Thymus (tissue), 11 donors: ENCODE measurements at regions not wholly inside any gene's neighbourhood (a gene's known extent, or its start where the extent isn't known, plus 50 kb on each side); places are given as distances from the start of the nearest gene placed in this dataset.

Experiments used
- DNase-seq, 9 donors: peaks; one replicate each; pipeline ENCODE4 v3.0.0-alpha.2; 2013; ENCODE audit warnings: low spot score in 9 of 9, low read depth in 6 of 9, missing footprints in 1 of 9
- H3K27ac ChIP-seq, 2 donors: one replicate each; pipeline ENCODE4 v1.5.1; 2013; ENCODE audit warnings: control low read depth in 1 of 2, low read depth in 1 of 2, low read length in 1 of 2, mild to moderate bottlenecking in 1 of 2, moderate library complexity in 1 of 2
- H3K27me3 ChIP-seq, 2 donors: one replicate each; pipeline ENCODE4 v1.5.1; 2013; ENCODE audit warnings: low read length in 1 of 2; ENCODE audit not compliant: control insufficient read depth in 2 of 2, insufficient read depth in 1 of 2
- H3K36me3 ChIP-seq, 2 donors: one replicate each; pipeline ENCODE4 v1.5.1; 2013; ENCODE audit warnings: low read length in 1 of 2, mild to moderate bottlenecking in 1 of 2, moderate library complexity in 1 of 2; ENCODE audit not compliant: control insufficient read depth in 2 of 2, insufficient read depth in 2 of 2
- H3K4me1 ChIP-seq, 2 donors: one replicate each; pipeline ENCODE4 v1.5.1; 2013; ENCODE audit warnings: low read length in 2 of 2; ENCODE audit not compliant: control insufficient read depth in 2 of 2, insufficient read depth in 2 of 2
- H3K4me3 ChIP-seq, 2 donors: one replicate each; pipeline ENCODE4 v1.5.1; 2013; ENCODE audit warnings: low read length in 2 of 2, control low read depth in 1 of 2, mild to moderate bottlenecking in 1 of 2
- H3K9me3 ChIP-seq, 2 donors: one replicate each; pipeline ENCODE4 v1.5.1; 2013; ENCODE audit warnings: low read length in 1 of 2, mild to moderate bottlenecking in 1 of 2; ENCODE audit not compliant: control insufficient read depth in 2 of 2, insufficient read depth in 1 of 2
- WGBS: extraction: QIAGEN DNeasy Blood & Tissue Kit; methylation state at CpG from one replicate; pipeline ENCODE4 v1.1.7; 2013; 5-methylcytosine and 5-hydroxymethylcytosine counted together
- donor health status: healthy.

DNA sequence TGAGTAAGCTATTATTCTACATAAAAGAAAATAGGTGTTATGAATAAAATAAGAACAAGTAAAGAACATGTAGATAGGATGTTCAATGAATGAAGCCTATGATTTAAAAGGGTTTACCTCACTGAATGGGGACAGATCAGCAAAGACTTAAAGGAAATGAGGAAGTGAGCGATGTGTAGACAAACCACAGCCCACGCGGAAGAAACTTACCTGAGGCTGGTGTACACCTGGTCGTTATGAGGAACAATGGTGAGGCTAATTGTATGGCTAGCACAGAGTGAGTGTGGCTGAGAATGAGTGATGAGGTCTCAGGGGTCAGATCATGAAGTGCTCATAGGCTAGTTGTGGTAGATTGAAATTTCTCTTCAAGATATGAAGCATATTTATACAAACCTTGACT lies 221.7 kb downstream of the ALG10B start:
- Histone ChIP-seq H3K4me1 (no peaks in the 10 kb centered on the region), H3K27me3 (no peaks in the 10 kb centered on the region), H3K9me3 (no peaks in the 10 kb centered on the region), H3K36me3 (no peaks in the 10 kb centered on the region), H3K4me3 (no peak overlapping the region), H3K27ac (no peak overlapping the region)
- no peak for DNase-seq
- WGBS, result 63% methylated on average over 4 of the region's 4 CpGs

GRCh38 chr12:38540156-38540555 lies 223.6 kb downstream of the ALG10B start:
- 96% methylated on average over 1 of the region's 1 CpG for WGBS
- Histone ChIP-seq H3K36me3 (no peaks in the 10 kb centered on the region), H3K27me3 (no peaks in the 10 kb centered on the region), H3K9me3 (no peaks in the 10 kb centered on the region), H3K27ac (no peak overlapping the region), H3K4me3 (no peak overlapping the region), H3K4me1 (no peaks in the 10 kb centered on the region)
- no peak for DNase-seq

- no peak for DNase-seq
- Histone ChIP-seq H3K9me3 (no peaks in the 10 kb centered on the region), H3K36me3 (no peaks in the 10 kb centered on the region), H3K27ac (no peak overlapping the region), H3K4me3 (no peak overlapping the region), H3K27me3 (no peaks in the 10 kb centered on the region), H3K4me1 (no peaks in the 10 kb centered on the region)
Observed at GRCh38 chr12:38541849-38542248, 225.3 kb downstream of the ALG10B start.

DNA sequence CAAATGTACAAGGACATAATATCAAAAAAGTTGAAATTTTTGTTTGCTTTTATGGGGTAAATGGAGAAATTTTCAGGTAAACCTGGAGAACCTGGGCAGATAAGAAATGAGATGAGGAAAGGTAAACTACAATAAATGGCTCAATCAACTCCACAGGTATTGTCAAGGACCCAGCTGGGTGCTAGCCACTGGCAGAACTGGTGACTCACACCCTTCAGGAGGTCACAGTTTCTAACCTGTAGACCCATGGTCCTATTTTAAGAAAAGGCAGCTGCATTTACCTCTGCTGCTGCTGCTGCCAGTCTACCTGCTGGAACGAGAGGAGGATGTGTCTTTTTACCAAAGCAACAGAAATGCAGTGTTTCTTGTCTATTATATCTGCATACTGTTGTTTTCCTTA lies 226.6 kb downstream of the ALG10B start:
- WGBS, result 82% methylated on average over 1 of the region's 1 CpG
- H3K27ac ChIP-seq, result no peak overlapping the region
- no peak for DNase-seq

GRCh38 chr12:38544330-38545066 lies 227.9 kb downstream of the ALG10B start:
- 79% methylated on average over 5 of the region's 5 CpGs for WGBS
- no peaks in the 10 kb centered on the region for H3K36me3 ChIP-seq
- H3K4me3 ChIP-seq, result no peak overlapping the region
- H3K4me1 ChIP-seq, result no peaks in the 10 kb centered on the region
- DNase-seq, result no peak
- H3K27ac ChIP-seq, result no peak overlapping the region
- no peaks in the 10 kb centered on the region for H3K27me3 ChIP-seq
- H3K9me3 ChIP-seq, result no peaks in the 10 kb centered on the region

More for the DNA sequence above, 226.6 kb downstream of the ALG10B start:
- H3K36me3 ChIP-seq, result no peaks in the 10 kb centered on the region
- H3K9me3 ChIP-seq, result no peaks in the 10 kb centered on the region
- no peak overlapping the region for H3K4me3 ChIP-seq
- H3K4me1 ChIP-seq, result no peaks in the 10 kb centered on the region
- no peaks in the 10 kb centered on the region for H3K27me3 ChIP-seq

- Histone ChIP-seq H3K4me3 (no peak overlapping the region), H3K27ac (no peak overlapping the region), H3K36me3 (no peaks in the 10 kb centered on the region), H3K27me3 (no peaks in the 10 kb centered on the region), H3K9me3 (no peaks in the 10 kb centered on the region), H3K4me1 (no peaks in the 10 kb centered on the region)
- 90% methylated on average over 1 of the region's 1 CpG for WGBS
- DNase-seq, result no peak
Observed at GRCh38 chr12:38547586-38547985, 231.0 kb downstream of the ALG10B start.

DNA sequence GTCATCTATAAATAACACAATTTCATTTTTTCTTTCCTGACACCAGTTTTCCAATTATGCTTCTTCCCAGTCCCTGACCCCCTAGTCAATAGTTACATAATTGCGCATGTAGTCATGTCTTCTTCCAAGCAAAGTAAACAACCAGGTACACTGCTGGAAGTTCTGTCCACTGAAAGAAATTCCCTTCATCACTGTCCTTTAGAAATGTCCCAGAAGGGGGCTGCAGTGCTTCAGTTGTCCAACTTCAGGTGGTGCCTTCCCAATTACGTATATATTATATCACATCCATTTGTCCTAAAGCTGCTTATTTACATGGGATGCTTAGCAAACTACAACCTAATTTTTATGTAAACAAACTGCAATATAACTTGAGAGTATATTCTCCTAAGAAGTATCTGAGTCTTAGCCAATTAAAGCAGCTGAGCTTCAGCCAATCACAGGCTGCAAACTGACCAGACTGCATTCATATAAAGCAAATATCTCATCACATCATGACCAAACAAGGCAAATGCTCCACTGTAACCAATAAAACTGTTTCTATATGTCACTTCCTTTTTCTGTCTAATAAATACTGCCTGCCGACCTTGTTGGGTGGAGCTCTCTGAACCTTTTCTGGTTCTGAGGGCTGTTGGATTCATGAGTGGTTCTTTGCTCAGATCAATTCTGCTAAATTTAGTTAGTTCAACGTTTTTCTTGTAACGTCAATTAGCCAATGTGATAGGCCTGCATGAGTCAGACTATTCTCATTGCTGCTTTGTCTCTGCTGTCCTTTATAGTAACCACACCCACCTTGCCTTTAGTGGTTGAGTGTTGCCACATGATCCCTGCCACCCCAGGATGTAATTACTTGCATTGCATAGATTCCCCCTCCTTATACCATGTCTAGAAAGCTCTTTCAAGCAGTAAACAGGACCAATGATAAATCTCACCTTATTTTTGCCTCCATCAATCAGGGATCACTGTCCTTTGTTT lies 239.3 kb downstream of the ALG10B start:
- Histone ChIP-seq H3K27ac (no peak overlapping the region), H3K36me3 (no peaks in the 10 kb centered on the region), H3K27me3 (no peaks in the 10 kb centered on the region), H3K4me3 (no peak overlapping the region), H3K4me1 (no peaks in the 10 kb centered on the region), H3K9me3 (no peaks in the 10 kb centered on the region)
- WGBS, result 73% methylated on average over 5 of the region's 5 CpGs
- DNase-seq, result no peak

DNA sequence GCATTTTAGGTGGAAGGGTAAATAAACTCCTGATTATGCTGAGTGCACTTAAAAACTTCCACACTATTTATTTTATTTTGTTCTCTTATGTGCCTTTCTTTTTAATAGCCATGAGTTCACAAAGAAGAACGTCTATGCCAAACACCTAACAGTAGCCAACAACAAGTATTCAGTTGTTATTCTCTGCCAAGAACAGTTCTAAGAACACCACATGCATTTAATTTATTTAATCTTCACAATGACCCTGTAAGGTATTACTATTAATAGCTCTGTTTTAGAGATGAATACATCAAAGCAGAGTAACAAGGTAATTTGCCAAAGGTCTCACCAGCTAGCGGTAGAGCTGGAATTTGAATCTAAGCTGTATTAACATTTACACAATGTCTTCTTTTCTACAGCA lies 240.1 kb downstream of the ALG10B start:
- Histone ChIP-seq H3K36me3 (no peaks in the 10 kb centered on the region), H3K4me3 (no peak overlapping the region), H3K9me3 (no peaks in the 10 kb centered on the region), H3K27ac (no peak overlapping the region), H3K4me1 (no peaks in the 10 kb centered on the region), H3K27me3 (no peaks in the 10 kb centered on the region)
- DNase-seq, result no peak
- 93% methylated on average over 2 of the region's 2 CpGs for WGBS

DNA sequence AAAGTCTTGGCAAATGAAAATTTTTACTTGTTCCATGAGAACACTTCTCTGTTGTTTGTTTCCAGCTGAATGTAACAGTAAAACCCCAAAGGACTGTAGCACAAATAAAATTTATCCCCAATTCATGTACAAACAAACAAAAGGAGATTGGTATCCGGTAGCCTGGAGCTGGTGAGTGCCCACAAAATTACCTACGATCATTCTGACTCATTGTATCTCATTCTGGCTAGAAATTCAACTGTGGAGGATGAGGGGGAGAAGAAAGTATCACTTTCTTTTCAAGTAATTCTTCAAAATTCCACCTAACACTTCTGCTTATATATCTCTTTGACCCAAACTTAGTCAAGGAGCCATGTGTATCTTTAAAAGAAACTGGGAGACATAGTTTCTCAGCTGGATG lies 268.5 kb downstream of the ALG10B start:
- 87% methylated on average over 2 of the region's 2 CpGs for WGBS
- Histone ChIP-seq H3K27ac (no peak overlapping the region), H3K4me1 (no peaks in the 10 kb centered on the region), H3K9me3 (no peaks in the 10 kb centered on the region), H3K4me3 (no peak overlapping the region), H3K27me3 (no peaks in the 10 kb centered on the region), H3K36me3 (no peaks in the 10 kb centered on the region)
- DNase-seq, result no peak
